Common myeloid progenitor, CD34-positive (primary cell): ENCODE measurements at regions not wholly inside any gene's neighbourhood (a gene's known extent, or its start where the extent isn't known, plus 50 kb on each side); places are given as distances from the start of the nearest gene placed in this dataset.
"Not testable (repeated sequence)": the region's sequence is repeated elsewhere in the genome, so short reads cannot be mapped to it uniquely, and the experiment has no call there.

Source experiments
- CTCF ChIA-PET: fragments of 350-600 bp; sonication (Branson Sonifier 250); formaldehyde crosslinking; loops from one replicate; lab custom pipeline; 2021; ENCODE audit warnings: antibody characterized with exemption; lab: Charles Lee
- POLR2A ChIA-PET: fragments of 350-600 bp; sonication (Branson Sonifier 250); formaldehyde crosslinking; loops from one replicate; lab custom pipeline; 2021; ENCODE audit warnings: antibody characterized with exemption; lab: Charles Lee
- DNase-seq, 3 donors: peaks; one replicate each; pipeline versions ENCODE4 v3.0.0 to v3.0.0-alpha.2; 2013
- H3K27ac ChIP-seq, 2 experiments: 1 replicate in 1 of 2; 2 replicates in 1 of 2; pipeline ENCODE4 v1.7.0; 2013; ENCODE audit warnings: inconsistent platforms in 2 of 2, low read length in 2 of 2, mild to moderate bottlenecking in 2 of 2, low read depth in 1 of 2, moderate library complexity in 1 of 2; ENCODE audit not compliant: severe bottlenecking in 2 of 2, insufficient read depth in 1 of 2, poor library complexity in 1 of 2
- H3K27me3 ChIP-seq, 5 experiments: replicated peaks in 2 of 5; 1 replicate in 3 of 5; 2 replicates in 2 of 5; pipeline versions ENCODE4 v1.6.1 to v1.7.0; 2013; ENCODE audit warnings: low read length in 4 of 5, mild to moderate bottlenecking in 2 of 5, moderate library complexity in 2 of 5, inconsistent platforms in 1 of 5; ENCODE audit not compliant: insufficient read depth in 5 of 5, control insufficient read depth in 4 of 5
- H3K36me3 ChIP-seq, 4 experiments: 1 replicate in 2 of 4; 2 replicates in 2 of 4; pipeline versions ENCODE4 v1.6.1 to v1.7.0; 2013; ENCODE audit warnings: low read length in 3 of 4, control low read depth in 1 of 4, mild to moderate bottlenecking in 1 of 4; ENCODE audit not compliant: control insufficient read depth in 4 of 4, insufficient read depth in 4 of 4
- H3K4me1 ChIP-seq, 4 experiments: 1 replicate in 3 of 4; 2 replicates in 1 of 4; pipeline versions ENCODE4 v1.6.1 to v1.7.1; 2013; ENCODE audit warnings: low read length in 3 of 4, mild to moderate bottlenecking in 3 of 4, control low read depth in 1 of 4, inconsistent platforms in 1 of 4, moderate library complexity in 1 of 4; ENCODE audit not compliant: control insufficient read depth in 4 of 4, insufficient read depth in 4 of 4; ENCODE audit errors: control extremely low read depth in 1 of 4
- H3K4me3 ChIP-seq, 7 experiments: 1 replicate in 4 of 7; 2 replicates in 3 of 7; pipeline versions ENCODE4 v1.5.1 to v1.7.0; 2013; ENCODE audit warnings: mild to moderate bottlenecking in 7 of 7, low read length in 6 of 7, moderate library complexity in 6 of 7, inconsistent platforms in 2 of 7, low read depth in 2 of 7, control low read depth in 1 of 7; ENCODE audit not compliant: insufficient read depth in 4 of 7, control insufficient read depth in 1 of 7; ENCODE audit errors: extremely low read depth in 1 of 7
- H3K9me3 ChIP-seq, 5 experiments: 1 replicate in 4 of 5; 2 replicates in 1 of 5; pipeline versions ENCODE4 v1.6.1 to v1.7.1; 2013; ENCODE audit warnings: low read length in 4 of 5, mild to moderate bottlenecking in 2 of 5, inconsistent platforms in 1 of 5, low read depth in 1 of 5, moderate library complexity in 1 of 5; ENCODE audit not compliant: control insufficient read depth in 4 of 5, insufficient read depth in 2 of 5; ENCODE audit errors: control extremely low read depth in 1 of 5
- WGBS: methylation state at CpG from one replicate; pipeline ENCODE4 v1.1.5; 2013; ENCODE audit not compliant: insufficient coverage; 5-methylcytosine and 5-hydroxymethylcytosine counted together

GRCh38 chr1:4253935-4254334 lies 353.9 kb upstream of the C1orf174 start:
- 93% methylated on average over 4 of the region's 4 CpGs for WGBS
- DNase-seq = no peak
- Histone ChIP-seq H3K27me3 (no peaks in the 10 kb centered on the region), H3K4me3 (no peak overlapping the region), H3K27ac (no peak overlapping the region), H3K36me3 (no peaks in the 10 kb centered on the region), H3K9me3 (peaks cover 0 to 22% (median 12%) of the 10 kb centered on the region in 5 experiments), H3K4me1 (no peaks in the 10 kb centered on the region)
- POLR2A ChIA-PET = no interaction called here
- CTCF ChIA-PET = no interaction called here

DNA sequence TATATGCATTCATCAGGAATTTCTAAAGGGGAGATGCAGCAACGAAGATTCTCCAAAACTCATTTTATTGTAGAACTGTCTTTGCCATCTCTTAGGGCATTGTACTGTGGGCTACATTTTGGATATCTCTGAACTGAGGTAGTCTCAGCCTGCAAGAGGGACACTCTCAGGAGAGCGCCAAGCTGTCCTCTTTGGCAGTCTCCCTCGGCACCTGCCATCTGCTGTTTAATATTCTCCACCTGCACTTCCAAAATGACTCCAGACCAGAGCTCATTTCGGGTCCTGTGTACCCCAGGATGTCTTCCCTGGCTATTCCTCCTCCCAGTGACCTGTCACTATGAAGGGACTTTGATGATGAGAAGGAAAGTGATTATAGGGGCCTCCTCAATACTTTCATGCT lies 356.3 kb upstream of the C1orf174 start:
- H3K9me3 ChIP-seq = peaks cover 0 to 25% (median 12%) of the 10 kb centered on the region in 5 experiments
- DNase-seq = no peak
- CTCF ChIA-PET = no interaction called here
- H3K4me3 ChIP-seq = no peak overlapping the region
- no peaks in the 10 kb centered on the region for H3K4me1 ChIP-seq
- H3K27ac ChIP-seq = no peak overlapping the region
- H3K36me3 ChIP-seq = no peaks in the 10 kb centered on the region
- H3K27me3 ChIP-seq = no peaks in the 10 kb centered on the region
- 95% methylated on average over 3 of the region's 4 CpGs for WGBS
- POLR2A ChIA-PET = no interaction called here

GRCh38 chr1:4258146-4258777 lies 358.2 kb upstream of the C1orf174 start:
- DNase-seq, CTCF ChIA-PET, POLR2A ChIA-PET, H3K27ac ChIP-seq, H3K4me3 ChIP-seq, H3K4me1 ChIP-seq, H3K27me3 ChIP-seq, H3K36me3 ChIP-seq: not testable (repeated sequence)
- H3K9me3 ChIP-seq = peaks cover 0 to 25% (median 12%) of the 10 kb centered on the region in 5 experiments
- 100% methylated on average over 2 of the region's 2 CpGs for WGBS

GRCh38 chr1:4261327-4261726 lies 361.3 kb upstream of the C1orf174 start:
- H3K4me1 ChIP-seq = no peaks in the 10 kb centered on the region
- H3K27ac ChIP-seq = no peak overlapping the region
- ChIA-PET POLR2A (no interaction called here), CTCF (no interaction called here)
- H3K4me3 ChIP-seq = no peak overlapping the region
- H3K27me3 ChIP-seq = peaks cover 0 to 4% (median 0%) of the 10 kb centered on the region in 5 experiments
- H3K9me3 ChIP-seq = peaks cover 0 to 25% (median 12%) of the 10 kb centered on the region in 5 experiments
- DNase-seq = no peak
- 100% methylated on average over 1 of the region's 2 CpGs for WGBS
- no peaks in the 10 kb centered on the region for H3K36me3 ChIP-seq

DNA sequence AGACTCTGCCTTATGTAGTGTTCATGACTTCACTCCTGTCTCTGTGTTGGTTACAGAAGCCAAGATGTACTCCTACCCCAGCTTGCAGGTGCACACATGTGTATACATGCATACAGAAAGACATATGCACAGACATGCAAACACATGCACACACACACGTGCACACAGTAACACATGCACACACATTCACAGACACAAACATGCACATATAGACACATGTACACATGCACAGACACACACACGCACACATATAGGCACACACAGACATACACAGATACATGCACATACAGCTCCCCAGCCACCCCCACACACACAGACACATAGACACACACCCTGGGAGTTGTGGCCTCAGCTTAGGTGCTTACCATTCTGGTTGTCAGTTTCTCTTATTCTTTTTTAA lies 362.6 kb upstream of the C1orf174 start:
- H3K9me3 ChIP-seq = peaks cover 0 to 19% (median 12%) of the 10 kb centered on the region in 5 experiments
- 100% methylated on average over 1 of the region's 2 CpGs for WGBS
- POLR2A ChIA-PET = no interaction called here
- H3K27ac ChIP-seq = no peak overlapping the region
- no peaks in the 10 kb centered on the region for H3K4me1 ChIP-seq
- H3K36me3 ChIP-seq = no peaks in the 10 kb centered on the region
- CTCF ChIA-PET = no interaction called here
- peaks cover 0 to 4% (median 1%) of the 10 kb centered on the region in 5 experiments for H3K27me3 ChIP-seq
- H3K4me3 ChIP-seq = no peak overlapping the region
- DNase-seq = no peak

GRCh38 chr1:4263699-4264098 lies 363.6 kb upstream of the C1orf174 start:
- H3K9me3 ChIP-seq = peaks cover 0 to 12% (median 2%) of the 10 kb centered on the region in 5 experiments
- no peaks in the 10 kb centered on the region for H3K4me1 ChIP-seq
- DNase-seq = no peak
- no peaks in the 10 kb centered on the region for H3K36me3 ChIP-seq
- H3K27ac ChIP-seq = no peak overlapping the region
- ChIA-PET POLR2A (no interaction called here), CTCF (no interaction called here)
- WGBS = 83% methylated on average over 2 of the region's 2 CpGs
- no peak overlapping the region for H3K4me3 ChIP-seq
- peaks cover 0 to 8% (median 1%) of the 10 kb centered on the region in 5 experiments for H3K27me3 ChIP-seq

GRCh38 chr1:4265836-4266235 lies 365.8 kb upstream of the C1orf174 start:
- no peaks in the 10 kb centered on the region for H3K4me1 ChIP-seq
- H3K4me3 ChIP-seq = no peak overlapping the region
- H3K36me3 ChIP-seq = no peaks in the 10 kb centered on the region
- ChIA-PET CTCF (no interaction called here), POLR2A (no interaction called here)
- no peak overlapping the region for H3K27ac ChIP-seq
- H3K27me3 ChIP-seq = peaks cover 0 to 15% (median 1%) of the 10 kb centered on the region in 5 experiments
- H3K9me3 ChIP-seq = peaks cover 0 to 3% (median 0%) of the 10 kb centered on the region in 5 experiments
- no peak for DNase-seq
- WGBS = 100% methylated on average over 1 of the region's 1 CpG
